ENCODE measurements at regions not wholly inside any gene's neighbourhood (a gene's known extent, or its start where the extent isn't known, plus 50 kb on each side); places are given as distances from the start of the nearest gene placed in this dataset.
"Not testable (repeated sequence)": the region's sequence is repeated elsewhere in the genome, so short reads cannot be mapped to it uniquely, and the experiment has no call there.

GRCh38 chr4:31259119-31259518 is 539.0 kb downstream of the PCDH7 start:
- DNase-seq: peak in 1 of 2 donors; percentile 61
- Histone ChIP-seq H3K4me3 (no peak overlapping the region), H3K36me3 (no peaks in the 10 kb centered on the region), H3K27me3 (no peaks in the 10 kb centered on the region), H3K9me3 (peaks cover 0 to 10% (median 0%) of the 10 kb centered on the region in 4 donors), H3K27ac (no peak overlapping the region), H3K4me1 (no peaks in the 10 kb centered on the region)
- 96 to 97% methylated on average over 14 to 15 of the region's 15 CpGs for WGBS, 2 donors
- ATAC-seq (ENCODE audit: low FRiP score in 2 of 2): no peak
- TF ChIP-seq EP300 (IDR thresholded peaks at IDR 0.05) (no peak), POLR2AphosphoS5 (IDR thresholded peaks at IDR 0.05) (no peak), CTCF (IDR thresholded peaks at IDR 0.05) (no peak), POLR2A (IDR thresholded peaks at IDR 0.05) (no peak)

GRCh38 chr4:31261632-31262031 is 541.5 kb downstream of the PCDH7 start:
- Histone ChIP-seq H3K27ac (no peak overlapping the region), H3K4me3 (no peak overlapping the region), H3K4me1 (no peaks in the 10 kb centered on the region), H3K27me3 (no peaks in the 10 kb centered on the region), H3K9me3 (peaks cover 0 to 10% (median 0%) of the 10 kb centered on the region in 4 donors), H3K36me3 (no peaks in the 10 kb centered on the region)
- no peak for ATAC-seq (ENCODE audit: low FRiP score in 2 of 2)
- TF ChIP-seq EP300 (IDR thresholded peaks at IDR 0.05) (no peak), POLR2A (IDR thresholded peaks at IDR 0.05) (no peak), POLR2AphosphoS5 (IDR thresholded peaks at IDR 0.05) (no peak), CTCF (IDR thresholded peaks at IDR 0.05) (no peak)
- WGBS, 2 donors: 29 to 33% methylated on average over 2 of the region's 2 CpGs
- DNase-seq: no peak

- H3K9me3 ChIP-seq; H3K36me3 ChIP-seq; ATAC-seq (ENCODE audit: low FRiP score in 2 of 2); H3K4me3 ChIP-seq; H3K4me1 ChIP-seq; DNase-seq; H3K27me3 ChIP-seq; H3K27ac ChIP-seq: not testable (repeated sequence)
- WGBS, 2 donors: 93 to 95% methylated on average over 4 of the region's 4 CpGs
Observed at GRCh38 chr4:31266094-31266493, 545.9 kb downstream of the PCDH7 start.

- no peaks in the 10 kb centered on the region for H3K36me3 ChIP-seq
- WGBS, 2 donors: 85 to 86% methylated on average over 6 of the region's 6 CpGs
- no peak overlapping the region for H3K4me3 ChIP-seq
- TF ChIP-seq POLR2AphosphoS5 (IDR thresholded peaks at IDR 0.05) (no peak), CTCF (IDR thresholded peaks at IDR 0.05) (no peak), POLR2A (IDR thresholded peaks at IDR 0.05) (no peak), EP300 (IDR thresholded peaks at IDR 0.05) (no peak)
- no peak for ATAC-seq (ENCODE audit: low FRiP score in 2 of 2)
- no peaks in the 10 kb centered on the region for H3K4me1 ChIP-seq
- no peaks in the 10 kb centered on the region for H3K27me3 ChIP-seq
- no peaks in the 10 kb centered on the region for H3K9me3 ChIP-seq
- no peak for DNase-seq
- no peak overlapping the region for H3K27ac ChIP-seq
Observed at GRCh38 chr4:31272331-31273061, 552.3 kb downstream of the PCDH7 start.

GRCh38 chr4:31275906-31276305 is 555.7 kb downstream of the PCDH7 start:
- no peak for ATAC-seq (ENCODE audit: low FRiP score in 2 of 2)
- H3K4me1 ChIP-seq: no peaks in the 10 kb centered on the region
- no peak overlapping the region for H3K27ac ChIP-seq
- H3K36me3 ChIP-seq: no peaks in the 10 kb centered on the region
- DNase-seq: no peak
- TF ChIP-seq CTCF (IDR thresholded peaks at IDR 0.05) (no peak), POLR2A (IDR thresholded peaks at IDR 0.05) (no peak)
- H3K9me3 ChIP-seq: no peaks in the 10 kb centered on the region
- no peaks in the 10 kb centered on the region for H3K27me3 ChIP-seq
- no peak overlapping the region for H3K4me3 ChIP-seq
